ENCODE measurements at regions not wholly inside any gene's neighbourhood (a gene's known extent, or its start where the extent isn't known, plus 50 kb on each side); places are given as distances from the start of the nearest gene placed in this dataset.

DNA sequence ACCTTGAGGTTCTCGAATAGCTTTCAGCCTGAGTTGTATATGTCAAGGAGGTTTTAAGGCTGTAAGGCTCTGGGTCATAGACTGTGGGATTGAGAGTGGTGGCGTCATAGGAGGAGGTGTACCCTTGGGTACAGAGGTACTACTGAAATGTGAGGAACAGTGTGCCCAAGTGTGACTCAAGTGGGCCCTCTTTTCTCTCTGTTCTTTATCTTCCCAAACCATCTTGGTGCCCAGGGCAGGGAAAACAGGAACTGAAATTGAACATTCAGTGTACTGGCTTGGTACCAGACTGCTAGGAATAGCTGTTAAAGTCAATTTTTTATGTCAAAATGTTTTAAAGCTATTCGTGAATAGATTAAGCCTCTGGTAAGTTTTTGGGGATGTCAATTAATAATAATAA is 136.2 kb upstream of the RPS6KA3 start:
- Histone ChIP-seq H3K79me2 (ENCODE audit: low read depth) (no peaks in the 10 kb centered on the region), H3K4me3 (no peak overlapping the region), H3K9me2 (ENCODE audit: insufficient read depth) (no peaks in the 10 kb centered on the region; the same call in 1 of the 2 replicates), H3K27ac (no peak overlapping the region), H3K9me3 (ENCODE audit: insufficient read depth, low read depth) (no peaks in the 10 kb centered on the region), H2AFZ (no peak overlapping the region), H3K4me2 (no peak overlapping the region), H3K4me1 (replicated peaks; ENCODE audit: insufficient read depth) (no peaks in the 10 kb centered on the region), H4K20me1 (ENCODE audit: insufficient read depth) (no peaks in the 10 kb centered on the region), H3K36me3 (ENCODE audit: low read depth) (no peaks in the 10 kb centered on the region), H3F3A (ENCODE audit: insufficient read depth, low read depth) (no peaks in the 10 kb centered on the region), H3K27me3 (ENCODE audit: insufficient read depth, low read depth) (no peaks in the 10 kb centered on the region)
- intact Hi-C loops (cut with micrococcal nuclease; ENCODE audit: unreplicated experiment): no loop called here
- no peak for TF ChIP-seq EZH2 (IDR thresholded peaks at IDR 0.05; ENCODE audit: low read depth)
- TF ChIP-seq CTCF (conservative IDR thresholded peaks at IDR 0.05): no peak
- CTCF ChIA-PET: no interaction called here
- no peak for DNase-seq
- BruUV-seq (replicated peaks): no TSS peak
- POLR2A ChIA-PET (ENCODE audit: unreplicated experiment): no interaction called here

GRCh38 chrX:20399728-20400414 is 133.2 kb upstream of the RPS6KA3 start:
- Histone ChIP-seq H3K36me3 (ENCODE audit: low read depth) (no peaks in the 10 kb centered on the region), H3K79me2 (ENCODE audit: low read depth) (no peaks in the 10 kb centered on the region), H3F3A (ENCODE audit: insufficient read depth, low read depth) (no peaks in the 10 kb centered on the region), H3K9me3 (ENCODE audit: insufficient read depth, low read depth) (no peaks in the 10 kb centered on the region), H3K27ac (no peak overlapping the region), H4K20me1 (ENCODE audit: insufficient read depth) (no peaks in the 10 kb centered on the region), H3K4me3 (no peak overlapping the region), H2AFZ (no peak overlapping the region), H3K4me1 (replicated peaks; ENCODE audit: insufficient read depth) (no peaks in the 10 kb centered on the region), H3K27me3 (ENCODE audit: insufficient read depth, low read depth) (no peaks in the 10 kb centered on the region), H3K4me2 (no peak overlapping the region), H3K9me2 (ENCODE audit: insufficient read depth) (no peaks in the 10 kb centered on the region; the same call in 1 of the 2 replicates)
- ChIA-PET CTCF (no interaction called here), POLR2A (ENCODE audit: unreplicated experiment) (no interaction called here)
- intact Hi-C loops (cut with micrococcal nuclease; ENCODE audit: unreplicated experiment): no loop called here
- no peak for DNase-seq
- BruUV-seq (replicated peaks): no TSS peak
- TF ChIP-seq CTCF (conservative IDR thresholded peaks at IDR 0.05) (no peak), EZH2 (IDR thresholded peaks at IDR 0.05; ENCODE audit: low read depth) (no peak)

GRCh38 chrX:20397587-20397986 is 130.9 kb upstream of the RPS6KA3 start:
- no peak for DNase-seq
- intact Hi-C loops (cut with micrococcal nuclease; ENCODE audit: unreplicated experiment): no loop called here
- ChIA-PET POLR2A (ENCODE audit: unreplicated experiment) (no interaction called here), CTCF (no interaction called here)
- H3K79me2 ChIP-seq (ENCODE audit: low read depth): no peaks in the 10 kb centered on the region
- H4K20me1 ChIP-seq (ENCODE audit: insufficient read depth): no peaks in the 10 kb centered on the region
- H3K4me3 ChIP-seq: no peak overlapping the region
- no TSS peak for BruUV-seq (replicated peaks)
- no peaks in the 10 kb centered on the region for H3K9me3 ChIP-seq (ENCODE audit: insufficient read depth, low read depth)
- peaks cover 15% of the 10 kb centered on the region for H3K4me1 ChIP-seq (replicated peaks; ENCODE audit: insufficient read depth)
- no peaks in the 10 kb centered on the region for H3K27me3 ChIP-seq (ENCODE audit: insufficient read depth, low read depth)
- H3K4me2 ChIP-seq: no peak overlapping the region
- H3K9me2 ChIP-seq (ENCODE audit: insufficient read depth): no peaks in the 10 kb centered on the region; the same call in 1 of the 2 replicates
- no peak overlapping the region for H2AFZ ChIP-seq
- no peaks in the 10 kb centered on the region for H3K36me3 ChIP-seq (ENCODE audit: low read depth)
- no peaks in the 10 kb centered on the region for H3F3A ChIP-seq (ENCODE audit: insufficient read depth, low read depth)
- no peak overlapping the region for H3K27ac ChIP-seq
- no peak for TF ChIP-seq EZH2 (IDR thresholded peaks at IDR 0.05; ENCODE audit: low read depth)
- TF ChIP-seq CTCF (conservative IDR thresholded peaks at IDR 0.05): no peak

Measured in PC-9 (cell line).